ENCODE measurements at regions not wholly inside any gene's neighbourhood (a gene's known extent, or its start where the extent isn't known, plus 50 kb on each side); places are given as distances from the start of the nearest gene placed in this dataset.

GRCh38 chr2:55761526-55761925 is 67.9 kb upstream of the PNPT1 start:
- no peak for TF ChIP-seq CTCF (IDR thresholded peaks at IDR 0.05)
- TF ChIP-seq POLR2A (IDR thresholded peaks at IDR 0.05) = no peak

Data from testis (tissue), 2 donors.